ENCODE measurements at regions not wholly inside any gene's neighbourhood (a gene's known extent, or its start where the extent isn't known, plus 50 kb on each side); places are given as distances from the start of the nearest gene placed in this dataset.

GRCh38 chr10:28991333-28992270, 297.3 kb upstream of the LYZL1 start (continued):
- TF ChIP-seq ZBTB33 (IDR thresholded peaks at IDR 0.05; ENCODE audit: extremely low read depth, insufficient replicate concordance, low read length) (no peak), CEBPB (IDR thresholded peaks at IDR 0.05; ENCODE audit: low read depth) (0 out of 2 replicates have a peak, but pooled peaks have one; percentile 23), CBX3 (IDR thresholded peaks at IDR 0.05; ENCODE audit: low read depth) (peak; percentile 16; the same call in 1 of the 2 replicates)

- no peak for DNase-seq (ENCODE audit: low read depth, low spot score)
- Histone ChIP-seq H3K36me3 (ENCODE audit: control insufficient read depth in 1 of 2, insufficient read depth in 2 of 2, low read length in 2 of 2) (no peaks in the 10 kb centered on the region), H3K9ac (ENCODE audit: low read length) (no peak overlapping the region), H3K27me3 (ENCODE audit: insufficient read depth, low read length) (no peaks in the 10 kb centered on the region), H4K20me1 (ENCODE audit: insufficient read depth) (no peaks in the 10 kb centered on the region), H3K27ac (ENCODE audit: low read depth, low read length) (no peak overlapping the region), H3K4me3 (replicated peaks in 1 of 2; ENCODE audit: low read depth in 1 of 2, low read length in 2 of 2) (no peak overlapping the region), H3K9me3 (ENCODE audit: control insufficient read depth in 1 of 2, insufficient read depth in 1 of 2, low read depth in 1 of 2, low read length in 2 of 2) (no peaks in the 10 kb centered on the region), H3K4me2 (ENCODE audit: low read length) (no peak overlapping the region), H2AFZ (ENCODE audit: low read depth, low read length, poor library complexity, severe bottlenecking) (no peak overlapping the region), H3K79me2 (ENCODE audit: insufficient read depth, low read length) (no peaks in the 10 kb centered on the region), H3K9me2 (ENCODE audit: insufficient read depth) (no peaks in the 10 kb centered on the region), H3K4me1 (ENCODE audit: control insufficient read depth in 1 of 2, insufficient read depth in 2 of 2, low read length in 2 of 2) (peaks cover 7 to 32% of the 10 kb centered on the region in 2 experiments)
- intact Hi-C loops (cut with micrococcal nuclease): no loop called here
- ChIA-PET CTCF (interaction anchor here (0.7 to 4.0 kb wide), 4 partner anchors 9 to 365 kb away, joined by 3 to 87 read pairs (median 10); no protein-coding TSS in a partner anchor), RAD21 (ENCODE audit: low non-redundant PET in 1 of 2, low total read pairs in 2 of 2, uncharacterized antibody in 2 of 2, unreplicated experiment in 2 of 2) (interaction anchor here in 1 of 2 experiments (2.5 kb wide), 1 partner anchor 329 kb away, joined by 34 read pairs; no protein-coding TSS in a partner anchor), POLR2A (no interaction called here)
- ATAC-seq: no peak
- no TSS peak for BruUV-seq (replicated peaks)
- TF ChIP-seq ZNF274 (IDR thresholded peaks at IDR 0.05; ENCODE audit: low read depth, low read length) (no peak), EZH2phosphoT487 (IDR thresholded peaks at IDR 0.05; ENCODE audit: borderline replicate concordance) (no peak), ELF1 (IDR thresholded peaks at IDR 0.05; ENCODE audit: borderline replicate concordance, low read depth) (no peak), REST (IDR thresholded peaks at IDR 0.05; ENCODE audit: low read depth) (no peak), SIN3A (IDR thresholded peaks at IDR 0.05; ENCODE audit: low read depth) (no peak), MAX (IDR thresholded peaks at IDR 0.05) (no peak), ZBTB33 (IDR thresholded peaks at IDR 0.05; ENCODE audit: extremely low read depth, insufficient replicate concordance, low read length) (no peak)
These were observed 295.8 kb upstream of the LYZL1 start for GRCh38 chr10:28993056-28993455.

All from HCT116 (cell line).